HG02840 (cell line): ENCODE measurements at regions not wholly inside any gene's neighbourhood (a gene's known extent, or its start where the extent isn't known, plus 50 kb on each side); places are given as distances from the start of the nearest gene placed in this dataset.
"Not testable (repeated sequence)": the region's sequence is repeated elsewhere in the genome, so short reads cannot be mapped to it uniquely, and the experiment has no call there.

Experiments used
- ATAC-seq: cut with Tn5 transposase; IDR thresholded peaks from one replicate; pipeline ENCODE4 v1.9.1; 2021; ENCODE audit warnings: mild to moderate bottlenecking, moderate library complexity, moderate number of reproducible peaks; ENCODE audit not compliant: unreplicated experiment, low FRiP score

GRCh38 chr9:105969636-105970035, 275.3 kb downstream of the TMEM38B start:
- ATAC-seq, result no peak

- ATAC-seq, result no peak
Observed at GRCh38 chr9:105971986-105972385, 277.6 kb downstream of the TMEM38B start.

DNA sequence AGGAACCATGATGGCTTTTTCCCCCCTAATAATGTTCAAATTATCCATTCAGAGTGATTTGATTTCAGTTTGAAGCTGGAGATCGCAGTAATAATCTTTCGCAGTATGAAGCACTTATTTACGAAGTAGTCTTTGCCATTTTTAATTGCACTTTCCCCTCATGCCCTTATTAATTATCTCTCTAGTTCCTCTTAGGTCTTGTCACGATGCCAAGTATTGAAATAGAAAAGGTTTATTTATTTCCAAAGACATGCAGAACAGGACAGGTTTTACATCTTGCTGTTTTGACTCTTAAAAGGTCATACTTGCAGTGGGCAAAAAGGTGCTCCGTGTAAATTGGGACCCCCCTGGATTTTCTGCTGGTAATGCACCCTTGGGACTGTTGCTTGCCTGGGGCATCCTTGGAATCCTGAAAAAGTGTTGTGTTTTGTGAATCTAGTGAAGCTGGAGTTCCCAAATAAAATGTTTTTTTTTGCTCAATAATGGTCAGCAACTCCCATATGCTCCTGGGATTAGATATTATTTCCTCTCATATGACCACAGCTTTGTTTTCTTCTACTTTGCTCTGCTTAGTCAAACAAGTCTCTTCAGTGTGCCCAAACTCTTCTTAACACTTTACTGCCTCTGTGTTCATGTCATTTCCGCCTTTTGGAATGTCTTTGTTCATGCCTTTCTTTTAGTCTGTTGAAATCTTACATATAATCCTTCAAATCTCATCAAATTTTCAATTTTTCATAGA, 278.3 kb downstream of the TMEM38B start:
- ATAC-seq, result no peak

GRCh38 chr9:105973951-105974351, 279.6 kb downstream of the TMEM38B start:
- no peak for ATAC-seq

DNA sequence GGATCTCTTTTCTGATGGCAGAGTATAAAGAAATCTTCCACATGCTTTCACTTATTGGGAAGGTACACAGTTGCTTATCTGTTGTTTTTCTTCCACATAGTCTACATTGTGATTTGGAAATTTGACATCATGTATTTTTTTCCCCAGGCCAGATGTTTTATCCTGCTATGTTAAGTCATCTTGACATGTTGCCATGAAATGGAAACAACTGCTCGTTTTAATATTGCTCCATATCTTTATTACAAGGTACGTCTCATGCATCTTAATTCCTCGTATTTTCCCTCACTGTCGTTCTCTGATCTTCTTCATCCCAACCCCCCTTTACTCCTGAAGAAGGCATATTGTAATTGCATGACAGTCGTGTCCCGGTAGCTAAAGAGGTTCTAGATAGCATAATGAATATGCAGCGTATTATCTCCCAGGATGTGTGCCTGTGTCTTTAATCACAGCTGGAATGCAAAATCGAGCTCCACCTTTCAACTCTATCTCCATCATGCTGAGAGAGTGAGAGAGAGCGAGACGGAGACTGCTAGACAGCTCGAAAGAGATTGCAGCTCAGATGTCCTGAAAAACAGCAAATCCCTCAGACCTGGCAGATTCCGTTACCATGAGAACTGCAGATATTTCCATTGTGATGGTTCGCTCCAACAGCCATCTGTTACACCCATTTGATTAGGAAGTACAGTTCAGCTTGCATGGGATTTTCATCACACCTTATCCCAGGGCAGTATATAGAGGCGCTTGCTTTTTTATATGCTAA, 281.7 kb downstream of the TMEM38B start:
- no peak for ATAC-seq

DNA sequence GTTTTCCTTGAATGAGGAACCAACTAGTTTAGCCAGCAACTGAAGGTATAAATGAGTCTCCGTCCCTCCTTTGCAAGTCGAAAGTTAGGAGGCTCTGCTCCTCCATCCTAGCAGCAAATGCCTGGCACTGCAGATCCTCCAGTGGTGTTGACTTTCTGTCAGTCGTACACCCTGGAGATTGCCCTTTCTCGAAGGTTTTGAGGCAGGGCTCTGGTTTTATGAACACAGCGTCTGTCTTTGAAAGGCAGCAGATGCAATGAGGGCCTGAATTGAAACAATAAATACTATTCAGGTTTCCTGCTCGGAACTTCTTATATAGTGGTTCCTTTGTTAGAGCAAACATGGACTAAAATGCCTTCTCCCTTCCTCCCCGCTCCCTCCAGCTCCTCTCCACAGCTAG, 284.0 kb downstream of the TMEM38B start:
- no peak for ATAC-seq

- no peak for ATAC-seq
Observed at GRCh38 chr9:105978826-105979225, 284.5 kb downstream of the TMEM38B start.

DNA sequence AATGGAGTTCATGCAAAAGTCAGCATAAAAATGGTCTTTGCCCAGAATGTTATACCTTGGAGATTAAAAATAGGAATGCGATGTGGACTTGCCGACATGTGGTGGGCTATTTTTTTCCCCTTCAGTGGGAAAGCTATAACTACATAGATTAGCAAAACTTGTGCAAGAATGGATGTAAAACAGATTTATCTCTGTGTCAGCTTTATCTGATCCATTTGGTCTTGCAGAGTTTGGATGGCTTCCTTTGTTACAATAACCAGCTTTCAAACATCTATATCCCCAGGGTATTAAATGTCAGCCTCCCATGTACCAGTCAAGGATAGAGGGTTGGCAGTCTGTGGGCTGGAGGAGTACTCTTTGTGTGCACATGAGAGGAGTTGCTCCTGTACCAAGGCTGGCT, 284.9 kb downstream of the TMEM38B start:
- no peak for ATAC-seq

DNA sequence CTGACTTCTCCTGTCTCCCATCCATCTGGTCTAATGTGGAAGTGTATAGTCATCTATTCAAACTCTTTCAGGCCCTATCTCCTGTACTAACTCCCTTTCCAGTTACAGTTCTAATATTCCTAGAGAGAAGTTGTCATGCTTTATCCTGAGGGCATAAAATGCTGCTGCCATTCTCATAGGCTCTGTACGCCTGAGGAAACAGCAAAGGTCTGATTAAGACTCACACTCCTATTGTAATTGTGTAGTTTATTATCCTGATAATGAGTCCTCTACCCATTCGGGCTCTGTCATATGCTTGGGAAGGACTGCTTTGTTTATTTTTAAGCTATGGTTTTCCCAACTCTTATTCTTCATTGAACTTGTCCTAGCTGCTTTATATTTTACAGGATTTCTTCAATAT, 290.4 kb downstream of the TMEM38B start:
- ATAC-seq, result no peak

- no peak for ATAC-seq
Observed at GRCh38 chr9:105993116-105993854, 298.9 kb downstream of the TMEM38B start.

DNA sequence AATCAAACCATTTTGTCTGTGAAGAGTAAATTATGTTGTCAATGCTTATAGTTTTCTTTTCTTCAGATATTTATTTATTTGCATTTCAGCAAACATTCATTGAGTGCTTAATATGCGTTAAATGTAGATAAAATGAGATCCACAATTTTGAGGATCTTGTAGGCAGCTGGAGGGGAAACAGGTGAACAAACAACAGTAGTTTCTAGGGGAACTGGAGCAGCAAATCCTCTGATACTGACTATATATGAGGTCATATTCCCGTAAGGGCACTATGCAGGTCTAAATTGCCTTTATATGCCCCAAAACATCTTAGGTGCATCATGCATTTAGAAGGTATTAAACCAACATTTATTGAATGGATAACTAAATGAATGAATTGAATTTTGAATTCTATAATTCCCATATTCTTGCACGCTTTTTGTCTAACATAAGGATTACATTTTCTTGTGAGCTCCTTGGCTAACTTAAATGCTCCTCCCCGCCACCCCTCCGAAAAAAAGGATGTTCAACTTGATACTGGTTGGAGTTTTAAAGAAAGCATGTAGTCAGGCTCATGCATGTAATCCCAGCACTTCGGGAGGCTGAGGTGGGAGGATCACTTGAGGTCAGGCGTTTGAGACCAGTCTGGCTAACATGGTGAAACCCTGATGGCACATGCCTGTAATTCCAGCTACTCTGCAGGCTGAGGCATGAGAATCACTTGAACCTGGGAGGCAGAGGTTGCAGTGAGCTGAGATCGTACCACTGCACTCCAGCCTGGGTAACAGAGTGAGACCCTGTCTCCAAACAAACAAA, 299.8 kb downstream of the TMEM38B start:
- no peak for ATAC-seq

GRCh38 chr9:105994970-105995369, 300.6 kb downstream of the TMEM38B start:
- ATAC-seq, result no peak

GRCh38 chr9:106017198-106017740, 322.9 kb downstream of the TMEM38B start:
- no peak for ATAC-seq

- ATAC-seq, result no peak
Observed at GRCh38 chr9:106019039-106019680, 324.8 kb downstream of the TMEM38B start.

DNA sequence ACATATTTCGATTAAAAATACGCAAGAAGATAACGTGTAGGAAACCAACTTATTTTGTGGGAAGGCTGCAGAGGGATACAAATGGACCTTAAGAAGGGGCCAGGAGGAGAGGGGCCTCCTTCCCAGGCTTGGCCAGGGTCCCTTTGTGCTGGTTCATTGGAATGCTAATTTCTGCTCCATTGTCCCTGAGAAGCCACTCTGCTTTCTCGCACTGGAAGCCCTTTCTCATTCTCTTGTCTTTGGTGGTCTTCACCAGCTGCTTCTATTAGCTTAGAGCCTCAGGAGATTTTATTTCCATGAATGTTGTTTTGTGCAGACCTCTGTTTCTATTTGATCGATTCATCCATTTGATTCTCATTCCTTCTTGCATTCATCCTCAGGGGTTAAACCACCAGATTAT, 325.4 kb downstream of the TMEM38B start:
- no peak for ATAC-seq

- ATAC-seq, result no peak
Observed at GRCh38 chr9:106020186-106020585, 325.8 kb downstream of the TMEM38B start.

GRCh38 chr9:106023455-106023854, 329.1 kb downstream of the TMEM38B start:
- no peak for ATAC-seq

DNA sequence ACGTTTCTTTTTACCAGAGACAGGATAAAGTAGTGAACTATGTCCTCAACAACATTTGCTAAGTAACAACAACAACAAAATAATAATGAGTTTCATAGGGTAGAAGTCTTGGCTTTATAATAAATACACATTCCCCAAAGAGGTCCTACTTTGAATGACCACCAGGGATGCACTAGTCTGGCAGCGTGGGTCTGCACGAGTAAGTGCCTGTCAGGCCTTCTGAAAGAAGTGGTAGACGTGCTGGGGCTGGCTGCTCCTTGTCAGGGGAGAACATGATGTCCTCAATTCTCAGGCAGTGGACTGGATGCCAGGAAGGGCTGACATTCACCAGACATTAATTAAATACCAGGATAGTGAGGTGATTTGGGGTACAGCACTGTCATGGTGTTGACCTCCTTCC, 331.1 kb downstream of the TMEM38B start:
- no peak for ATAC-seq

- ATAC-seq, result not testable (repeated sequence)
Observed at GRCh38 chr9:106030146-106030545, 335.8 kb downstream of the TMEM38B start.

GRCh38 chr9:106032978-106033377, 338.6 kb downstream of the TMEM38B start:
- no peak for ATAC-seq
